HK-2 (cell line): ENCODE measurements at regions not wholly inside any gene's neighbourhood (a gene's known extent, or its start where the extent isn't known, plus 50 kb on each side); places are given as distances from the start of the nearest gene placed in this dataset.
"Not testable (repeated sequence)": the region's sequence is repeated elsewhere in the genome, so short reads cannot be mapped to it uniquely, and the experiment has no call there.

Experiments used
- DNase-seq: peaks from one replicate; pipeline ENCODE4 v3.0.0-alpha.2; 2018; ENCODE audit not compliant: unreplicated experiment

DNA sequence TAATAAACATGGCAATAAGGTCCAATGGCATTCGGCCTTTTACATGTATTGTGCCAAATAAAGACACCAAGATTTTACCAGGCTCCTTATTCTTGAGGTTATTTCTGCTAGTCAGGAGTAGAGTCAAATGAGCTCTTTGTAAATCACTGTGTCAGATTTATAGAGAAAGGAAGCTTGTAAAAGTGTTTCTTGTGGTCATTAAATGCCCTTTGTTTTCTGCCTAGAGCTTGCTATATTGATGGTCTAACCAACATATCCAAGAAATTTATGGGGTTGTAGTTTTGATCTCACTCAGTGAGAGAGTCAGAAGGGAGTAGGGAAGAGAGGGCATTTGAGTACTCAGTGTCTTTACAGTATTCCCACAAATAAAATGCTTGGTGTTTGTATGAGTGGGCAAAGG lies 86.2 kb upstream of the FRMPD4 start:
- DNase-seq, result no peak

DNA sequence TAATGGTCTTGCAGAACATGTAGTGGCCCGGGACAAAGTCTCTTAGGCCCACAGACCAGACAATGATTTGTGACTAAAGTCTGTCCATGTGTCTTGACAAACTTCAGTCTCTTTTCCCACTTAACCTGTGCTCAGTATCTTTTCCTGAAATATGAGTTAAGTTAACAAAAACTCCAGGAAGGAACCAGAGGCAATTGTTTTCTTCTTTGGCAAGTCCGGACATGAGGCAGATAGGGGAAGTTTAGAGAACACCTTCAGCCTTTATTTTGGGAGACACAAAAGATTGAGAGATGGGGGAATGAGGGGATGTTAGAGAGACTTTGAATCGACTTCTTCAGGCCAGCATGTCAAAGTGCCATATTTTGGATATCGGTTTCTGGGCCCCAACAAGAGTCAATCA lies 80.2 kb upstream of the FRMPD4 start:
- DNase-seq, result no peak

DNA sequence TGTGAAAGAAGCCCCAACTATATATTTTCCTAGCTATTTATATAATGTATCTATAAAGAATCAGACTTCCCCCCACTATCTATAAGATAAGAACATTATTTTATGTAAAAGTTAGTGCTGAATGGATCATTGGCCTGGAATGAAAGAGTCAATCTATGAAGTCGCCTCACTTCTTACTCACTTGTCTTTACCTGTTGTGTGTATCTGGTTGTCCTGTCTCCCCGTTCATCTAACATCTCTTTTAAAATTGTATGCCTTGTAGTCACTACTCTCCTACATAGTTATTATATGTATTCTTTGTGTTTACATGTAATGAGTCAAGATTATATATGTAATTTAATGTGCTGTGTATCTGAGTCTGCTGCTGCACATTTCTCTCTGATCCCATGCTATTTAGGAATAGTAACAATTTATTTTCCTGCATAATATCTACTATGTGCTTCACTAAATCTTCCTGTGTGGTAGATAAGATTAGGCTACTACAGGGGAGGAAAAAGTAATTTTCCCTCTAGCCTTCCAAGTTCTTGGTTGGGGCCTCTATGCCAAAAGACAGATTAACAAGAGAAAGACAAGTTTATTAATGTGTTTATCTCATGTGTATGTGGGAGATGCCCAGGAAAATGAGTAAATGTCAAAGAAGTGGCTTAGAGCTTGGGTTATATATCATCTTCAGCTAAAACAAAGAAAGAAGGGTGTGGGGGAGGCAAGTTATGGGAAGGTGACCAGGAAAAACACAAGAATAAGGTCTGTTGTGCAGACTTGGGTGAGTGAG lies 77.6 kb upstream of the FRMPD4 start:
- no peak for DNase-seq

DNA sequence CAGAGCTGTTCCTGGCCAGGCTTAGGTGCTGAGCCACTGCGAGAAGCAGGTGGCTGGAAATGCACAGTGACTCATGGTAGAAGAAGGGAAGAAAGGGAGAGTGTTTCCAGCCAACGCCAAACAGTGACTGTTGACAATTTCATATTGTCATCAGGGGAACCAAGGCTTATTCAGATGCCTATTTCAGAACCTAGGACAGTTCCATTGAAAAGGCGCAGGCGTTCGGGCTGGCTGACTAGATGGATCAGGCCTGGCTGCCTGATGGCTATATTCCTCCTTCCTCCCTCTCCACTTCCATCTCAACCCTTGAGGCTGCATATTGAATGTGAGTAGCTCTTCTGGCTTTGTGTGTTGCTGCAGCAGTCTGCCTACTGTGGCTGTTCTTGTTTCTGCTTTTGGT lies 73.0 kb upstream of the FRMPD4 start:
- DNase-seq, result peak; percentile 6

DNA sequence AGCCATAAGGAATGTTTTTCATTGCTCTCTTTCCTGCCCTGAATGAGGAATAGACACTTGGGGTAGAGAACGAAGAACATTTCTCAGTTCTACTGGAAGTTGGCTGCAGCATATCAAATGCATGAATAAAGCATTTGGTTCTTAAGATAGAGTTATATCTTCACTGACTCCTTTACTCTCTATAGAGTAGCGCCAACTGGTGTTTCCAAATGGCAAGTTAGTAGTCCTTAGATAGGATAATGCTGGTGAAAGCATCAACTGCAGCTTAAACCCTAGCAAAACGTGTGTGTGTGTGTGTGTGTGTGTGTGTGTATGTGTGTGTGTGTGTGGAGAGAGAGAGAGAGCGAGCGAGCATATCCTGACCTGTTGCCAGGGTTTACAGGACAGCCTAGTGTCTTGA lies 62.2 kb upstream of the FRMPD4 start:
- no peak for DNase-seq

DNA sequence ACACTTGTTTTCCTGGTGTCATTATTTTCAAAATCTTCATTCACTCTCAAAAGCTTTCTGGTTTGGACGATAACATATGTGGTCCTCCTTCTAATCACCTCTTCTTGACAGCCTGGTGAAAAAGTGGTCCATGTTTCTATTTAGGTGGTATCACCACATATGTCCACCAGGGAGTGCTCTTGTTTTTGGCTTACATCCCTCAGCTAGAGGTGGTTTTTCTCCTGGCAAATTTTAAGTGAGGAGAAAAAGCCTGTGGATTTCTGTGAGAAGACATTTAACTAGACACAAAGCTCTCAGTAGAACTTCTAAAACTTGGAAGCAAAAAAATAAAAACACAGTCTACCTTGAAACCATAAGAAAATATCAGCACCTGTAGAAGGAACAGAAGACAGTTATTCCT lies 58.0 kb upstream of the FRMPD4 start:
- peak; percentile 3 for DNase-seq

DNA sequence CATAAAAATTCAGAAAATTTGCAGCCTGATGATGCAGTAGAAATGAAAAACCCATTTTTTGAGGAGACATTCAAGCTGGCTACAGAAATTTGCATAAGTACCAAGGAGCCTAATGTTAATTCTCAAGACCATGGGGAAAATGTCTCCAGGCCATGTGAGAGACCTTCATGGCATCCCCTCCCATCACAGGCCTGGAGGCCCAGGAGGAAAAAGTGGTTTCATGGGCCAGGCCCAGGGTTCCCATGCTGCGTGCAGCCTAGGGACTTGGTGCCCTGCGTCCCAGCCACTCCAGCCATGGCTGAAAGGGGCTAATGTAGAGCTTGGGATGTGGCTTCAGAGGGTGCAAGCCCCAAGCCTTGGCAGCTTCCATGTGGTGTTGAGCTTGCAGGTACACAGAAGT lies 55.3 kb upstream of the FRMPD4 start:
- DNase-seq, result not testable (repeated sequence)
